ENCODE measurements at regions not wholly inside any gene's neighbourhood (a gene's known extent, or its start where the extent isn't known, plus 50 kb on each side); places are given as distances from the start of the nearest gene placed in this dataset.

DNA sequence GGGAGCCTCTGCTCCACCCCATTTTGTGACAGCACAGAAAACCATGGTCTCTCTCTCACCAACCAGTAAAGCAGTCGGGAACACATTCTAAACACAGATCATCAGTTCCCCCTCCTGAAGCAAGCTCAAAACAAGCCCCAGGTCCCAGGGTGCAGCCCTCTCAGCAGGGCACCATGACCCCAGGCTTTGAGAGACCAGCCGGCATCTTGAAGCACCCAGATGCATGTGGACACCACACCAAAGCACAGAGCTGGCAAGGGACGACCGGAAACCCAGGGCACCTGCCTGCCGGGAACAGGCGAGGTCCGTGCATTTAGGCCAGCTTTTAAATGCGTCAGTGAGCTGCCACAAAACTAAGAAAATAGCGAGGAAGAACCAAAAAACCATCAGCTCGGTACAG, 103.2 kb upstream of the IQSEC1 start:
- peaks cover 16% of the 10 kb centered on the region for H3K9me3 ChIP-seq (ENCODE audit: control insufficient read depth, insufficient read depth, low read depth, low read length)
- H3K9ac ChIP-seq (ENCODE audit: low read length): no peak overlapping the region
- H3K36me3 ChIP-seq (ENCODE audit: control insufficient read depth, insufficient read depth, low read length): no peaks in the 10 kb centered on the region
- no peak overlapping the region for H3K27ac ChIP-seq (ENCODE audit: low read depth, low read length)
- H3K4me1 ChIP-seq (ENCODE audit: control insufficient read depth, insufficient read depth, low read length): peaks cover under 1% of the 10 kb centered on the region; the same call in 1 of the 2 replicates
- H3K4me3 ChIP-seq (ENCODE audit: low read depth, low read length): no peak overlapping the region
- H3K27me3 ChIP-seq (ENCODE audit: control insufficient read depth, insufficient read depth, low read length): no peaks in the 10 kb centered on the region

DNA sequence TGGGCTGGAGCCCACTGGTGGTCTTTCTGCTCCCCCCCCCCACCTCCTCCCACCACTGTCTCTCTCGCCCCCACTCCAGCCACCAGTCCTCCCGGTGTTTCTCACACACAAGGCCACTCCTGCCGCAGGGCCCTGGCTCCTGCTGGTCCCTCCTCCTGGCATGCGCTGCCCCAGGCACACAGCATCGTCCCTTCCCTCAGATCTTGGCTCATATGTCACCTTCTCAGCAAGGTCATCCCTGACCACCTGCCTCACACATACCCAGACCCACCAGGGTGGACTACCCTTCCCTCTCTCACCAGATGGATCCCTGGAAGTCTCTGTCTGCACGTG, 101.5 kb upstream of the IQSEC1 start:
- no peaks in the 10 kb centered on the region for H3K27me3 ChIP-seq (ENCODE audit: control insufficient read depth, insufficient read depth, low read length)
- H3K27ac ChIP-seq (ENCODE audit: low read depth, low read length): no peak overlapping the region
- H3K9me3 ChIP-seq (ENCODE audit: control insufficient read depth, insufficient read depth, low read depth, low read length): peaks cover 20% of the 10 kb centered on the region
- no peak overlapping the region for H3K9ac ChIP-seq (ENCODE audit: low read length)
- peaks cover 4% of the 10 kb centered on the region; the same call in 1 of the 2 replicates for H3K4me1 ChIP-seq (ENCODE audit: control insufficient read depth, insufficient read depth, low read length)
- no peaks in the 10 kb centered on the region for H3K36me3 ChIP-seq (ENCODE audit: control insufficient read depth, insufficient read depth, low read length)
- no peak overlapping the region for H3K4me3 ChIP-seq (ENCODE audit: low read depth, low read length)

DNA sequence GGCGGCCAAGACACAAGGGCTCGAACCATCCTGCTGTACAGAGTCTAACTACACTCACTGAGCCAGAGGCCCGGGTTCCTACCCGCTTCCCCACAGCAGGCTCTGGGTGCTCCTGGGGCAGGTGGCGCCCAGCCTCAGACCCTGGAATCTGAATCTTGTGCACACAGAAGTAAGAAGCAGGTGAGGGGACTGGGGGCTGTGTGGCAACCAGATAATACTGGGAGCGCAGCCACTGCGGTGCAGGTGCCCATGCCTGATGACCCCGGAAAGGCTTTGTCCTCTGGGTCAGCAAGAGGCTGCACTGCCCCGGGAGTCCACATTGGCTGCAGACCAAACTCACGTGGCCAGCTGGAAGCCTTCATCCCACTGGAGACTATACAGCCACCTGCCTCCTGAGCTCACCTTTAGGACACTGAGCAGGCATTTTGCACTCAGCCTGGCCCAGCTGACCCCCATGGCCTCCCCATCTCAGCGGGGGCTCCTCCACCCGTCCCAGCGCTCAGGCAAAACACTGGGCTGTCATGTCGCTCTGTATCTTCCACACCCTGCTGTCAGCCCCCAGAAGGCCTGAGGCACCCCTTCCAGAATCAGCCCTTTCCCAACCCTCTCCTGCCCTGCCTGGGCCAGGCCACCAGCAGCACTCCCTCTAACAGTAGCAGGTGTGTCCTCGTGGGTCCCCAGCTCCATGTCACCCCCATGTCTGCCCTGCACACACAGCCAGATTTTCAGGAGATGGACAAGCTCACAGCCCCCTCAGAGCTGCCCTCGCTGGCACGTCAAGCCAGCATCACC, 101.0 kb upstream of the IQSEC1 start:
- peaks cover 16% of the 10 kb centered on the region for H3K9me3 ChIP-seq (ENCODE audit: control insufficient read depth, insufficient read depth, low read depth, low read length)
- no peak overlapping the region for H3K9ac ChIP-seq (ENCODE audit: low read length)
- no peaks in the 10 kb centered on the region for H3K36me3 ChIP-seq (ENCODE audit: control insufficient read depth, insufficient read depth, low read length)
- peaks cover 4% of the 10 kb centered on the region; the same call in 1 of the 2 replicates for H3K4me1 ChIP-seq (ENCODE audit: control insufficient read depth, insufficient read depth, low read length)
- H3K27ac ChIP-seq (ENCODE audit: low read depth, low read length): no peak overlapping the region
- H3K4me3 ChIP-seq (ENCODE audit: low read depth, low read length): no peak overlapping the region
- no peaks in the 10 kb centered on the region for H3K27me3 ChIP-seq (ENCODE audit: control insufficient read depth, insufficient read depth, low read length)

DNA sequence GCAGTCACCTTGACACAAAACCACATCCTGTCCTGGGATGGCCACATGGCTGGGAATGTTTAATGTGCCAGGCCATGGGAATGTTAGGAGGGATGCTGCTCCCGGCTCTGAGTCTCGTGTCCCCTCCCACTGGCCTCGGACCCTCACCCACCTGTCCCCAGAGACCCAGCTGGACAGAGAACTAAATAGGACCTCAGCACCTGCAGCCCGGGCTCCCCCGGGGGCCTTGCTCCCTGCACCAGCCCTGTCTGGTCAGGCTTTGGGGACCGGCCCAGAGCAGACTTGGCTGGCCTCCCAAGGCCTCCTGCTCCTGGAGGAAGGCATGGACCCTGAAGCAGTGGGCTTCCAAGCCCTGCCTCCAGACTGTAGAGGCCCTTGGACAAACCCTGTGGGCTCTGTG, 100.0 kb upstream of the IQSEC1 start:
- Histone ChIP-seq H3K27me3 (ENCODE audit: control insufficient read depth, insufficient read depth, low read length) (no peaks in the 10 kb centered on the region), H3K4me3 (ENCODE audit: low read depth, low read length) (no peak overlapping the region), H3K36me3 (ENCODE audit: control insufficient read depth, insufficient read depth, low read length) (no peaks in the 10 kb centered on the region), H3K4me1 (ENCODE audit: control insufficient read depth, insufficient read depth, low read length) (peaks cover 4% of the 10 kb centered on the region; the same call in 1 of the 2 replicates), H3K27ac (ENCODE audit: low read depth, low read length) (no peak overlapping the region), H3K9me3 (ENCODE audit: control insufficient read depth, insufficient read depth, low read depth, low read length) (peaks cover 15% of the 10 kb centered on the region; the same call in 1 of the 2 replicates), H3K9ac (ENCODE audit: low read length) (no peak overlapping the region)

DNA sequence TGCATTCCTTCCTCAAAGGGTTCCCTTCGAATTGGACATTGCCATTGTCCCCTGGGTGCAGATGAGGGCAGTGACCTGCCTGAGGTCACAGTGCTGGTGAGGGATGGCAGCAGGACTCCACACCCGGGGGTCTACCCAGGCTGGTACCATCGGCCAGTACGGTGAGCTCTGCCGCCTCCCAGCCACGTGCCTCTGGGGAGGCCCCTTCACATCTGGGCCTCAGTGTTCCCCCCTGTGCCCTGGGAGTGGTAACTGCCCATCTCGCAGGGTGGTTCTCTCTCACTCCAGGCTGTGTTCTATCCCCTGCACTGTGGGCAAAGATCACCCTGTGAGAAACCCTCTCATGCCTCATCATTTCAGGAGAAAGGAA, 99.4 kb upstream of the IQSEC1 start:
- H3K4me3 ChIP-seq (ENCODE audit: low read depth, low read length): no peak overlapping the region
- H3K9ac ChIP-seq (ENCODE audit: low read length): no peak overlapping the region
- H3K27me3 ChIP-seq (ENCODE audit: control insufficient read depth, insufficient read depth, low read length): no peaks in the 10 kb centered on the region
- H3K9me3 ChIP-seq (ENCODE audit: control insufficient read depth, insufficient read depth, low read depth, low read length): peaks cover 15% of the 10 kb centered on the region; the same call in 1 of the 2 replicates
- no peaks in the 10 kb centered on the region for H3K36me3 ChIP-seq (ENCODE audit: control insufficient read depth, insufficient read depth, low read length)
- peaks cover 4% of the 10 kb centered on the region; the same call in 1 of the 2 replicates for H3K4me1 ChIP-seq (ENCODE audit: control insufficient read depth, insufficient read depth, low read length)
- H3K27ac ChIP-seq (ENCODE audit: low read depth, low read length): no peak overlapping the region

DNA sequence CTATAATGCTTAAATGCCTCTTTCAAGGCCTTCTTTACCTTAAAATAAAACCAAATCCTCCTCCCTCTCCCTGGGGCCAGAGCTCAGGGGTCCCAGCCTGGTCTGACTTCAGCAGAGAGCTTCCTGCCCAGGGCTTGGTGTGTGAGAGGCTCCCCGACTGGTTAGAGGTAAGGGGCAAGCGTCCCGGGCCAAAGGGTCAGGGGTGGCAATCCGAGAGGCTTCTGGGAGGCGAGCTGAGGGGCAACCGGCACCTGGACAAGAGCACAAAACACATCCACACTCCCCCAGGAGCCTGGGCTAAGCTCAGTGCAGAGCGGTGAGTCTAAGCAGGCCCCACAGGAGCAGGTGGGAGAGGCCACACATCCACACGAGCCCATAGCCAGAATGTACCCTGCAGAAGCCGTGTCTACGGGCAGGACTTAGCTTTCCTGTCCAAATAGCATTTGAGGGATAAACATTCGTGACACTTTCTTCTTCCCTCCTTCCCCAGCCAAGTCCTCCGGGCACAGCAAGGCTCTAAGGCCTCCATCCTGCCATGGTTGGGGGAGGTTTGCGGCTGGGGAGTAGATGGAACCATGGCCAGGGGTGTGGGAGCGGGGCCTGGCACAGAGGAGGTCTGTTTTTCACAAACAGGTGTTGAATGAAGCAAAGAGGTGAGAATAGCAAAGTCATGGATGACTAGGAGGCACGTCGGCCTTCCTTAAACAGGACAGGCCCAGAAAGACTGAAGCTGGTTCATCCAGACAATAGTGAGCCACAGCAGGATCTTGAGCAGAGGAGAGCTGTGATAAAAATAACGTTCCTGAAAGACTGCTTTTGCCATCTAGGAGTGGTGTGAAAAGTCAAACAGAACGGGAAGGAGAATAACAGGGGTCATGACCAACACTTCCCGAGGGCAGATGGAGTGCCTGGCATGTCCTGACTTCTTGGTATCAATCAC, 98.7 kb upstream of the IQSEC1 start:
- Histone ChIP-seq H3K9ac (ENCODE audit: low read length) (no peak overlapping the region), H3K27me3 (ENCODE audit: control insufficient read depth, insufficient read depth, low read length) (no peaks in the 10 kb centered on the region), H3K36me3 (ENCODE audit: control insufficient read depth, insufficient read depth, low read length) (no peaks in the 10 kb centered on the region), H3K4me3 (ENCODE audit: low read depth, low read length) (no peak overlapping the region), H3K27ac (ENCODE audit: low read depth, low read length) (no peak overlapping the region), H3K4me1 (ENCODE audit: control insufficient read depth, insufficient read depth, low read length) (peaks cover 4% of the 10 kb centered on the region; the same call in 1 of the 2 replicates), H3K9me3 (ENCODE audit: control insufficient read depth, insufficient read depth, low read depth, low read length) (peaks cover 15% of the 10 kb centered on the region; the same call in 1 of the 2 replicates)

DNA sequence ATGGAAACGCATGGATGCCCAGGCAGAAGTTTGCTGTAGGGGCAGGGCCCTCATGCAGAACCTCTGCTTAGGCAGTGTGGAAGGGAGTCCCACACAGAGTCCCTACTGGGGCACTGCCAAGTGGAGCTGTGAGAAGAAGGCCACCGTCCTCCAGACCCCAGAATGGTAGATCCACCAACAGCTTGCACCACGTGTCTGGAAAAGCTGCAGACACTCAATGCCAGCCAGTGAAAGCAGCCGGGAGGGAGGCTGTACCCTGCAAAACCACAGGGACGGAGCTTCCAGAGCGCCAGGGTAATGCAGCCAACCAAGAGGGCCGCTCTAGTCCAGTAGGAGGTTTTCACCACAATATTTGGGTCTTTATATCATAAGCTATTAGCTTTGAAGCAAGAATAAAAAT, 97.1 kb upstream of the IQSEC1 start:
- H3K4me3 ChIP-seq (ENCODE audit: low read depth, low read length): no peak overlapping the region
- H3K9me3 ChIP-seq (ENCODE audit: control insufficient read depth, insufficient read depth, low read depth, low read length): peaks cover 15% of the 10 kb centered on the region; the same call in 1 of the 2 replicates
- H3K27ac ChIP-seq (ENCODE audit: low read depth, low read length): no peak overlapping the region
- H3K36me3 ChIP-seq (ENCODE audit: control insufficient read depth, insufficient read depth, low read length): no peaks in the 10 kb centered on the region
- H3K9ac ChIP-seq (ENCODE audit: low read length): no peak overlapping the region
- H3K4me1 ChIP-seq (ENCODE audit: control insufficient read depth, insufficient read depth, low read length): peaks cover 4% of the 10 kb centered on the region; the same call in 1 of the 2 replicates
- H3K27me3 ChIP-seq (ENCODE audit: control insufficient read depth, insufficient read depth, low read length): no peaks in the 10 kb centered on the region

DNA sequence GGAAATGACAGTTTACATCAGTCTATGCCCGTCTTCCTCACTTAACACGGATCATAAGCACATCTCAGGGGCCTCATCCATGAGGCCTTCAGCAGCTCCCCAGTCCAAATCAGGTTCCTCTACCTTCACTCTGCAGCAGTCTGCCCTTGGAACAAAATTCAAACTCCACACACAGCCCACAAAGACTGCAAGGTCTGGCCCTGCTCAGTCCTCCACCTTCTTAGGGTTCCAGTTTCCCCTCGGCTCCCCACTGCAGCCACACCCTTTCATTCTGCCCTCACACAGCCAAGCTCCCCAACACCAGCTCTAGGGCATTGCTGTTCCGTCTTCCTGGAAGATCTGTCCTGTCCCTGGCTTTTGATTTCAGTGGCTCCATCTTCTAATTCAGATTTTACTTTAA, 95.2 kb upstream of the IQSEC1 start:
- peaks cover 15% of the 10 kb centered on the region; the same call in 1 of the 2 replicates for H3K9me3 ChIP-seq (ENCODE audit: control insufficient read depth, insufficient read depth, low read depth, low read length)
- H3K27ac ChIP-seq (ENCODE audit: low read depth, low read length): no peak overlapping the region
- H3K4me1 ChIP-seq (ENCODE audit: control insufficient read depth, insufficient read depth, low read length): peaks cover 4% of the 10 kb centered on the region; the same call in 1 of the 2 replicates
- no peak overlapping the region for H3K9ac ChIP-seq (ENCODE audit: low read length)
- no peaks in the 10 kb centered on the region for H3K27me3 ChIP-seq (ENCODE audit: control insufficient read depth, insufficient read depth, low read length)
- no peaks in the 10 kb centered on the region for H3K36me3 ChIP-seq (ENCODE audit: control insufficient read depth, insufficient read depth, low read length)
- H3K4me3 ChIP-seq (ENCODE audit: low read depth, low read length): no peak overlapping the region

DNA sequence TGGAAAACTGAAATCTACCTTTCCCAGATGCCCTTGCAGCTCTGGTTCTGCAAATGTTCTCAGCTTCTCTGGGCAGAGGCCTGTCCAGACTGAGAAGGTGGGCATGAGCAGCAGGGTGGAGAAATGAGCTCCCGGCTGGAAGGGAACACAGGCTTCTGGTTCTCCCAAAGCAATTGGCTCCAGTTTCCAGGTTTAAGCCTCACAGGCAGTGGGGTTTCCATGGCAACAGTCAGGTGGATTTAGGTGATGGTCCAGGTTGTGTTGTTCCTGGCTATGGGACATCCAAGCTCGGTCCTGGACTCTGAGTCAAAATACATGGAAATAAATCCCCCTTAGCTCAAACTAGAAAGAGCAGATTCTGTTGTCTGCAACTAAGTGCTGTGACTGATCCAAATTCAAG, 94.6 kb upstream of the IQSEC1 start:
- Histone ChIP-seq H3K9ac (ENCODE audit: low read length) (no peak overlapping the region), H3K9me3 (ENCODE audit: control insufficient read depth, insufficient read depth, low read depth, low read length) (peaks cover 15% of the 10 kb centered on the region; the same call in 1 of the 2 replicates), H3K27ac (ENCODE audit: low read depth, low read length) (no peak overlapping the region), H3K27me3 (ENCODE audit: control insufficient read depth, insufficient read depth, low read length) (no peaks in the 10 kb centered on the region), H3K4me1 (ENCODE audit: control insufficient read depth, insufficient read depth, low read length) (peaks cover 9% of the 10 kb centered on the region), H3K4me3 (ENCODE audit: low read depth, low read length) (no peak overlapping the region), H3K36me3 (ENCODE audit: control insufficient read depth, insufficient read depth, low read length) (no peaks in the 10 kb centered on the region)

DNA sequence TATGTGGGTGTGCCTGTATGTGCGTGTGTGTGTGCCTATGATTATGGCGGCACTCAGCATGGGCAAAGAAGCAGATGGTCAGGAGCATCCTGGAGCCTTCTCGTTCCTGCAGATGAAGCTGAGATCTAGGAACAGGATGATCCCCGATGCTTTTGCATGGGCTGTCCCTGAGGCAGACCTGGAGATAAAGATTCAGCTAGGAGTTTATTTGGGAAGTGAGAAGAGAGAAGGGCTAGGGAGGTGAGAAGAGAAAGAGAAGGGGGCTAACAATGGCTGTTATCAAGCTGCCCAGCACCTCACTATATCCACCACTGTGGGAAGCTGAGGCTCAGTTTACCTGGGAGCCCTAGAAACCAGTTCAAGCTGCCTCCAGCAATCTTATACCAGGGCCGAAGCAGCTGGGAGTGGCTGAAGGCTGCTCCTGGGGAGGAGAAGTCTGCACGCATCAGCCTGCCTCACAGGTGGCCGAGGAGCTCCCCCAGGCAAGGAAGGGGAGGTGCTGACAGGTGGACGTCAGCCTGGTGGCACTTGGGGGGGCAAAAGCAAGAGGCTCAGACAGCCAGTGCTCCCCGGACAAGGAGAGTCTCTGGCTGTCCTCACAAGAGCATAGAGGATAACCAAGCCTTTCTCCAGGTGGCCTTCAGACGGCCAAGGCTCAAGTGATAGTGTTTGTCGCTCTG, 94.0 kb upstream of the IQSEC1 start:
- no peak overlapping the region for H3K27ac ChIP-seq (ENCODE audit: low read depth, low read length)
- no peaks in the 10 kb centered on the region for H3K36me3 ChIP-seq (ENCODE audit: control insufficient read depth, insufficient read depth, low read length)
- no peak overlapping the region for H3K9ac ChIP-seq (ENCODE audit: low read length)
- no peak overlapping the region for H3K4me3 ChIP-seq (ENCODE audit: low read depth, low read length)
- H3K9me3 ChIP-seq (ENCODE audit: control insufficient read depth, insufficient read depth, low read depth, low read length): peaks cover 15% of the 10 kb centered on the region; the same call in 1 of the 2 replicates
- H3K27me3 ChIP-seq (ENCODE audit: control insufficient read depth, insufficient read depth, low read length): no peaks in the 10 kb centered on the region
- H3K4me1 ChIP-seq (ENCODE audit: control insufficient read depth, insufficient read depth, low read length): peaks cover 16% of the 10 kb centered on the region
